ENCODE measurements at regions not wholly inside any gene's neighbourhood (a gene's known extent, or its start where the extent isn't known, plus 50 kb on each side); places are given as distances from the start of the nearest gene placed in this dataset.

DNA sequence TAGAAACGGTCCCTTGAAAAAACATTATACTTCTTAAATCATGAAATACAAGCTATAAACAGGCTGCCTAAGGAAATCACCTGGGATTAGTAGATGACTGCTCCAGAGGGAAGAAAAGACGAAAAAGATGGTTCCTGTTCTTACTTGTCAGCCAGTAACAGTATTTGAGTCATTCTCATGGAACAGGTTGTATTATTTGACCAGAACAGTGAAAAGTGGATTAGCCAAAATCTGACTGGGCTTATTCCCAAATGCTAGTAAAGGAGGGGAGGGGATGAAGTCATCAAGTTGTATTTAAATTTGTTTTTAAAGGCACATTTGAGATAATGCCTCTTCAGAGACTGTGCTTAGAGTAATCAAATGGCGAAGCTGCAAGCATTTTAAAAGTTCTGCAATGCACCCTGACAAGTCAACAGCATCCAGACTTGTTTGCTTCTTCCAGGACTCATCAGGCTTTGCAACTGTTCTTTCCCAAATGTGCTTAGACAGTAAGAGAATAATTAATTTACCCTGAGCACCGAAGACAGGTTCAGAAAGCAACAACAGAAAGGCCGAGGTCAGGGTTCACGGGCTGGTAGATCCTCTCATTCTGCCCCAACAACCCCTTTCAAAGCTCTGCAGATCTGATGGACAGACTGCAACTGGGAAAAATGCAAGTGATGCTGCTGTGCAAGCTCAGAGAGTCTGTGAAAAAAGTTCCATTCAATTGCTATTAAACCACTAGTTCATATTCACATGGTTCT is 800.6 kb downstream of the KCTD16 start:
- WGBS (ENCODE audit: insufficient coverage, low coverage, missing lambda C conversion rate): 0% methylated on average over 6 of the region's 6 CpGs
- Histone ChIP-seq H3K36me3 (ENCODE audit: control insufficient read depth, insufficient read depth, low read length) (no peaks in the 10 kb centered on the region), H3K27me3 (ENCODE audit: control insufficient read depth in 2 of 2, insufficient read depth in 2 of 2, low read length in 2 of 2) (no peaks in the 10 kb centered on the region), H3K4me3 (no peak overlapping the region), H3K9ac (ENCODE audit: insufficient read depth in 1 of 2, low read depth in 2 of 2, low read length in 2 of 2) (no peak overlapping the region), H3K4me1 (replicated peaks in 1 of 2; ENCODE audit: control insufficient read depth in 2 of 2, insufficient read depth in 2 of 2, low read length in 2 of 2) (no peaks in the 10 kb centered on the region), H3K4me2 (ENCODE audit: insufficient read depth, low read length) (no peak overlapping the region), H3K79me2 (ENCODE audit: control insufficient read depth, insufficient read depth, low read length) (no peaks in the 10 kb centered on the region), H4K20me1 (replicated peaks; ENCODE audit: control insufficient read depth, insufficient read depth, low read length) (no peaks in the 10 kb centered on the region), H3K9me3 (replicated peaks; ENCODE audit: control insufficient read depth, insufficient read depth, low read depth, low read length) (0 out of 2 replicates have a peak, but pooled peaks cover 2% of the 10 kb centered on the region), H3K27ac (ENCODE audit: extremely low read depth, low read depth, low read length) (no peak overlapping the region), H2AFZ (ENCODE audit: low read depth, low read length) (no peak overlapping the region), H3K9me1 (ENCODE audit: control insufficient read depth, insufficient read depth, low read length) (no peaks in the 10 kb centered on the region)
- ATAC-seq (no peak), FAIRE-seq (no peak), DNase-seq (ENCODE audit: extremely low read depth in 1 of 4, low spot score in 3 of 4) (no peak)
- intact Hi-C loops (cut with micrococcal nuclease): no loop called here
- ChIA-PET CTCF (ENCODE audit: low intra/inter-chr PET ratio) (no interaction called here), POLR2A (no interaction called here)
- in situ Hi-C loops (cut with MboI): no loop called here
- no TSS peak for BruUV-seq (replicated peaks)
- TF ChIP-seq ZNF197 (CRISPR knock-in tag; IDR thresholded peaks at IDR 0.05; ENCODE audit: low read depth): no peak
- no peak for TF ChIP-seq TCF7L2 (IDR thresholded peaks at IDR 0.05; ENCODE audit: low read depth, low read length)
- TF ChIP-seq POLR2G (IDR thresholded peaks at IDR 0.05; ENCODE audit: low read depth, low read length): no peak
- no peak for TF ChIP-seq RFX7 (CRISPR knock-in tag; IDR thresholded peaks at IDR 0.05)
- TF ChIP-seq PCBP2 (IDR thresholded peaks at IDR 0.05; ENCODE audit: low read depth, low read length, poor library complexity, severe bottlenecking): no peak
- TF ChIP-seq, protein P1, sequence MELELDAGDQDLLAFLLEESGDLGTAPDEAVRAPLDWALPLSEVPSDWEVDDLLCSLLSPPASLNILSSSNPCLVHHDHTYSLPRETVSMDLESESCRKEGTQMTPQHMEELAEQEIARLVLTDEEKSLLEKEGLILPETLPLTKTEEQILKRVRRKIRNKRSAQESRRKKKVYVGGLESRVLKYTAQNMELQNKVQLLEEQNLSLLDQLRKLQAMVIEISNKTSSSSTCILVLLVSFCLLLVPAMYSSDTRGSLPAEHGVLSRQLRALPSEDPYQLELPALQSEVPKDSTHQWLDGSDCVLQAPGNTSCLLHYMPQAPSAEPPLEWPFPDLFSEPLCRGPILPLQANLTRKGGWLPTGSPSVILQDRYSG (tag; conservative IDR thresholded peaks at IDR 0.05; ENCODE audit: low read depth): no peak
- TF ChIP-seq PRDM10 (IDR thresholded peaks at IDR 0.05; ENCODE audit: partially characterized antibody): no peak
- no peak for TF ChIP-seq PHB2 (IDR thresholded peaks at IDR 0.05; ENCODE audit: low read depth)

Measured in K562 (cell line).